ENCODE measurements at regions not wholly inside any gene's neighbourhood (a gene's known extent, or its start where the extent isn't known, plus 50 kb on each side); places are given as distances from the start of the nearest gene placed in this dataset.
"Not testable (repeated sequence)": the region's sequence is repeated elsewhere in the genome, so short reads cannot be mapped to it uniquely, and the experiment has no call there.

DNA sequence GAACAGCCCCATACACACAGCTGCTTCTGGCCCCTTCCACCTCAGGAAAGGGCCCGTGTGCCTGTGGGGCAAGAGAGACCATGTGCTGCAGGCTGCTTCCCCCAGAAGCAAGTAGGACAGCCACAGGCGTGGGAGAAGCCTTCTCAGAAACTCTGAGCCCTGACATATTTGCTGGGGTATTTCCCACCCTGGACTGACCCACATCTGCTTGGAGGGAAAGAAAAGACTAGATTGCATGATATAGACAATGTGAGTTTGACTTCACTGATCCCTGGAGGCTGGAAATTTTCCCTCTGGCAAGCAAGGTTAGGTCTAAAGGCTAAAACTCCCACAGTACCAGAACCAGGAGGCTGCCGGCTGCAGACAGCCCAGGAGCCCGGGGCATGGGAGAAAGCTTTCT lies 213.3 kb upstream of the SSTR4 start:
- no peak for DNase-seq

DNA sequence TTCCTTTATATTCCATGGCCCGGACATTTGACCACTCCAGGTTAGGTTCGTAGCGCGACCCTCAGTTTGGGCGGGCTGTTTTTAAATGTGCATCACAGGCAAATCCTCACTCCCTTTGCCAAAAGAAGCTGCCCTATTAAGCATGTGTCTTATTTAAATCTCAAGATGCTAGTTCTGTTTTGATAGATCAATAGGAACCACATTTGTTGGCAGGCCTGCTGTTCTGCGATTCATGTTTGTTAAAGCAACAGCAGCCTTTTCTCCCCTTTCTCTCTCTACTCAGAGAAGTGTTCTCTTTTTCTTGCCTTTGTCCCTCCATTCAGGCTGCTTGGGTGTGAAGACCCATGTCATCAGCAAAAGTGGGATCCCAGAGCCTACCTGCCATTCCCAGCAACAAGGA lies 212.0 kb upstream of the SSTR4 start:
- DNase-seq = no peak

- no peak for DNase-seq
Observed at GRCh38 chr20:22824077-22824476, 211.0 kb upstream of the SSTR4 start.

DNA sequence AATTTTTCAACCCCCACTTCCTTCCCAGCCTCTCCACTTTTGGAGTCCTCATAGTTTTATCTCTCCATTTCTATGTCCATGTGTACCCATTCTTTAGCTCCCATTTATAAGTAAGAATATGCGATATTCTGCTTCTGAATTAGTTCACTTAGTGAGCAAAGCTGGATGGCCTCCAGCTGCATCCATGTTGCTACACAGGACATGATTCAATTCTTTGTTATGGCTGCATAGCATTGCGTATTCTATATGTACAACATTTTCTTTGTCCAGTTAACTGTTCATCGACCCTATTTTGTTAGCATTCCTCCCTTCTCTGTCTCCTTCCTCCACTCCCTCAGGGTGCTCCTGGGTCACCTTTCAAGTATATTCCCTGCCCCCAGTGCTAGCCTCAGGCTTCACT lies 210.0 kb upstream of the SSTR4 start:
- DNase-seq = no peak

DNA sequence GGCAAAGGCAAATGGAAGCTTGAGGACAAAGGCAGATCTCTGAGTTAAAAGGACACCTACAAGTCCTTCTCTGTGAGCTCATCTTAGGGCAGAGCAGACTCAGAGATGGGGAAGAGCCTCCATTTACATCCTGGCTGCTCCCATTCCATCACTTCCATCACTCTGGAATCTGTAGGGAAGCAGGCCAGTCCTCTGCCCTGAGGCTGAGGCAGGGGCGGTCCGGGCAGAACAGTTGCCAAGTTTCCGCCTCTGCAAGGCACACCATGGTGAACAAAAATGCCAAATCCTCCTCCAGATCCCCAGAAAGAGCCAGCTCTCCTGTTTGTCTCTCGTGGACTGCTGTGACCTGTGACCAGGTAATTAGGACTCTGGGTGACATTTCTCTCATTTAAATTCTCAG lies 209.6 kb upstream of the SSTR4 start:
- no peak for DNase-seq

DNA sequence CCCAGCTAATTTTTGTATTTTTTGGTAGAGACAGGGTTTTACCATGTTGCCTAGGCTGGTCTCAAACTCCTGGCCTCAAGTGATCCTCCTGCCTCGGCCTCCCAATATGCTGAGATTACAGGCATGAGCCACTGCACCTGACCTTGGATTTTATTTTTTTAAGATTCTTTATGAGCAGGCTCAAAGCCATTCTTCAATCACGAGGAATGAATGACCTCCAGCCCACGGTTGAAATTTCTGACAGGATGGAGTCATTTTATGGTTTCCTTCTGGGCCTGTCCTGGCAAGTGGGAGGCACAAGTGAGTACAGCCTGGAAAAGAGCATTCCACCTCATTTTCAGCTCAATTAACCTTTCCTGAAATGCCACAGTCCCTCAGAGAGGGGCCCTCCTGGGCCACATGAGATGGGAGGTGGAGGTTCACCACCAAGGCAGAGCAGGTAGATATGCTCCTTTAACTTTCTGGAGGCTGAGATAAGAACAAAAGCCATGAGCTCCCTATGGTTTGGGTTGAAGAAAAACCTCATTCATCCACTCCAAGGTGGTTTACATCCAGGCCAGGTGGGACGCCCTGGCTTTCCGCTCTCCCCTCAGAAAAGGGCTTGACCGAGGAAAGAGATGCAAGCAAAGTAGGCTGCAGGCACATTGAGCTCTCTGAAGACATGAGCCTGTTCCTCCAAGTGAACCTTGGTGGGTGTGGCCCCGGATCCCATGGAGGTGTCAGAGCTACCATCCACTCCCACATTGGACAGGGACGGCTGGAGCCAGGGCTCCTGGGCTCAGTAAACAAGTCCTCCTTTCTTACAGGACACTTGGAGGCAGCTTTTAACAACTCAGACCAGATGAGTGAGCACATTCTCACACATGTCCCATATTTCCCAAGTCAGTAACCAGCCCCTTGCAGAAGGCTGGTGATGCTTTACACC lies 208.5 kb upstream of the SSTR4 start:
- DNase-seq = no peak

- no peak for DNase-seq
Observed at GRCh38 chr20:22827916-22828315, 207.2 kb upstream of the SSTR4 start.

GRCh38 chr20:22829356-22829755 lies 205.8 kb upstream of the SSTR4 start:
- DNase-seq = no peak

- no peak for DNase-seq
Observed at GRCh38 chr20:22830138-22830537, 205.0 kb upstream of the SSTR4 start.

DNA sequence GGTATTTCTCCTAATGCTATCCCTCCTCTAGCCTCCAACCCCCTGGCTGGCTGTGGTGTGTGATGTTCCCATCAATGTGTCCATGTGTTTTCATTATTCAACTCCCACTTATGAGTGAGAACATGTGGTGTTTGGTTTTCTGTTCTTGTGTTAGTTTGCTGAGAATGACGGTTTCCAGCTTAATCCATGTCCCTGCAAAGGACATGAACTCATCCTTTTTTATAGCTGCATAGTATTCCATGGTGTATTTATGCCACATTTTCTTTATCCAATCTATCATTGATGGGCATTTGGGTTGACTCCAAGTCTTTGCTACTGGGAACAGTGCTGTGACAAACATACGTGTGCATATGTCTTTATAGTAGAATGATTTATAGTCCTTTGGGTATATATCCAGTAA lies 204.4 kb upstream of the SSTR4 start:
- not testable (repeated sequence) for DNase-seq

- DNase-seq = no peak
Observed at GRCh38 chr20:22833851-22834250, 201.3 kb upstream of the SSTR4 start.

DNA sequence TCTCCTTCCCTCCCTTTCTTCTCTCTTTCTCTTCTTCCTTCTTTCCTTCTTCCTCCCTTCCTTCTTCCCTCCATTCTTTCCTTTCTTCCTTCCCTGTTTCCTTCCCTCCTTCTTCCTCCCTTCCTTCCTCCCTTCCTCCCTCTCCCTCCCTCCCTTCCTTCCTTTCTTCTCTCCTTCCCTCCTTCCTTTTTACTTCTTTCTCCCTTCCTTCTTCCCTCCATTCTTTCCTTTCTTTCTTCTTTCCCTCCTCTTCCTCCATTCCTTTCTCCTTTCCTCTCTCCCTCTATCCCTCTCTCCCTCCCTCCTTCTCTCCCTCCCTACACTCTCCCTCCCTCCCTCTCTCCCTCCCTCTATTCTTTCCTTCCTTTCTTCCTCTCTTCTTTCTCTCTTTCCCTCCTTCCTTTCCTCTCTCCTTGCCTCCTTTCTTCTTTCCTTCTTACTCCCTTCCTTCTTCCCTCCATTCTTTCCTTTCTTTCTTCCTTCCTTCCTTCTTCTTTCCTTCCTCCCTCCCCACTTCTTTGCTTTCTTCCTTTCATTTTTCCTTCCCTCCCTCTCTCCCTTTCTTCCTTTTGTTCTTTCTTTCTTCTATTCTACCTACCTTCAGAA lies 200.4 kb upstream of the SSTR4 start:
- no peak for DNase-seq

GRCh38 chr20:22836211-22836610 lies 198.9 kb upstream of the SSTR4 start:
- no peak for DNase-seq

DNA sequence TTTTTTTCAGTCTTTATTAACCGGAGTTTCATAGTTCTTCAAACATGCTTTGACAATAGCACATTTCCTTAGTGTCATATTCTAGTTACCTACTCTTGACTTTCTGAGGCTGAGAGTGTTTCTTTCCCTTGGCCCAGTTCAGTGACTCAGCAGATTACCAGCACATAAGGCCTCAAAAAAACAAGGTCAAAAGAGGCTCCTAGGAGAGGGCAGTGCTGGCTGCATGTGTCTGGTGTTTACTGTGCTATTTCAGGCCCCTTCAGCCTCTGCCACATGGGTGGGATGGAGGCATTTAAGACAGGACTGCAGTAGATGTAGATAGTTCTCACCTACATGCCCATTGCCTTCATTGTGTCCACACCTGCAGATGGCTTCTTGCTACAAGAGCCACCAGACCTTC lies 198.2 kb upstream of the SSTR4 start:
- no peak for DNase-seq

GRCh38 chr20:22838001-22838400 lies 197.1 kb upstream of the SSTR4 start:
- no peak for DNase-seq

DNA sequence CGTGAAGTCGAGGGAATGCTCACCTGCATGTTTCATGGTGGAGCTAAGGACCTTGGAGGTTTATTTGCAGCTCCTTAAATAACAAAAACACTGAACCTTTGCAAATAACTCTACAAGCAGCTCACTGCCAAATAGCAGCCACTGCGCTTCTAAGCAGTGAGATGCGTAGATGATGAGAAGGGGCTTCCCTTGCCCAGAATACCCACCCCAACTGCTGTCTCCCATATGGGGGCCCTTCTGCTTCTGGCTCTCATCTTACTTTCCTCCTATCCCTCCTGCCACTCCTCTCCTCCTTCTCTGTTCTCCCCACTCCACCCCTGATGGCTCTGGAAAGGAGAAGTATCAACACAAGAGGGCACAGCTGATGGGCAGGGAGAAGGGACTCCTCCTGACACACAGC lies 193.3 kb upstream of the SSTR4 start:
- no peak for DNase-seq

GRCh38 chr20:22842793-22843192 lies 192.3 kb upstream of the SSTR4 start:
- no peak for DNase-seq

GRCh38 chr20:22844959-22845358 lies 190.2 kb upstream of the SSTR4 start:
- no peak for DNase-seq

DNA sequence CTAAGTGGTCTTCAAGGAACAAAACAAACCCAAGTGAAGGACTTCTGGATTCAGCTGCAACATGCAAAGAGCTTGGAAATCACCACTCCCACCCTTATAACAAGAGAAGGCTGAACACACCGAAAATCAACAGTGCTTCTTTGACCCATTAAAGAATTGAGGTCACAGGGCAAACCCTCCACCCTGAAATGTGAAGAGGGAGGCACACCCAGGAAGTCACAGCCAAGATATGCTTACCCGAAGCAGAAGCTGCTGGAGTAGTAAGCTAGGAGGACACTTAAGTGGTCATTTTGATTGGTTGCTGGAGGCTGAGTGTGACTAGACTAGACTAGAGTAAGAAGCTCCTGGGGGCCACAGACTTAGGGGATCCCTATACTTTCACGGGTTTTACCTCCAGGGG lies 188.2 kb upstream of the SSTR4 start:
- DNase-seq = no peak

GRCh38 chr20:22848364-22848763 lies 186.7 kb upstream of the SSTR4 start:
- no peak for DNase-seq

GRCh38 chr20:22851679-22852346 lies 183.3 kb upstream of the SSTR4 start:
- not testable (repeated sequence) for DNase-seq

GRCh38 chr20:22861231-22861980 lies 173.7 kb upstream of the SSTR4 start:
- DNase-seq = no peak

GRCh38 chr20:22861990-22862389 lies 173.1 kb upstream of the SSTR4 start:
- no peak for DNase-seq

All from NCI-H526 treated with DMSO at 0.1 percent for 48 hours (cell line).